Urothelium cell line (cell line): ENCODE measurements at regions not wholly inside any gene's neighbourhood (a gene's known extent, or its start where the extent isn't known, plus 50 kb on each side); places are given as distances from the start of the nearest gene placed in this dataset.

Source experiments
- DNase-seq: peaks from one replicate; pipeline ENCODE4 v3.0.0; 2011; ENCODE audit warnings: low spot score, mixed read lengths
- FAIRE-seq: peaks from 2 replicates; lab custom pipeline; 2011; peaks lifted over from hg19 to GRCh38; lab: Jason Lieb, UNC

DNA sequence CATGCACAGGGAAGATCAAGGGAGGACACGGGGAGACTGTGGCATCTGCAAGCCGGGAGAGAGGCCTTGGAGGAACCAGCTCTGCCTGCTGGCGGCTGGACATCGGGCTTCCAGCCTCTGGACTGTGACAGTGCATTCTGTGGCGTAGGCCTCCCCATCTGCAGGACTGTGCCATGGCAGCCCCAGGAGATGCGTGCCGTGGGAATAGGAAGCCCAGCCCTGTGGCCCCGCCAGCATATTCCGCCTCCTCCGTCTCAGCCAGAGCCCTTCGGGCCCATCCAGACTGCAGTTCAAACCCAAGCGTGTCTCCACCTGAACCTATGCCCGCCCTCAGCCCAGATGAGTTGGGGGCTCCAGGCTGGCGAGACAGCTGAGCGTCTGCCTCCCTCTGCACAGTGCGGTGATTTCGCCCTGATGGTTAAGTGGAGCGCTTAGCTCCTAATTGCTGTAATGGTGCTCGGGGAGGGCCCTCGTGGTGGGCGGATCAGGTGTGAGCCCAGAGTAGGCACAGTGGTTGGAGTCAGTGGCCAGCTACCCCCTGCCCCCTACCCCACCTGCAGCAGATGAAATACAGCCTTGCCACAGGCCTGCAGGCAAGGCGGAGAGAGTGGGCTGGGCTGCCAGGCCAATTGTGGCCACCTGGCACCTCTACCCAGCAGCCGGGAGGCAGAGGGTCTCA, 133.9 kb downstream of the HMX1 start:
- DNase-seq (no peak), FAIRE-seq (no peak)

GRCh38 chr4:8737075-8737474, 134.6 kb downstream of the HMX1 start:
- no peak for FAIRE-seq
- no peak for DNase-seq

GRCh38 chr4:8736090-8736825, 135.4 kb downstream of the HMX1 start:
- no peak for DNase-seq
- FAIRE-seq: no peak

GRCh38 chr4:8735236-8736089, 136.2 kb downstream of the HMX1 start:
- DNase-seq (no peak), FAIRE-seq (no peak)

- no peak for FAIRE-seq
- no peak for DNase-seq
Observed at GRCh38 chr4:8732681-8733243, 138.9 kb downstream of the HMX1 start.

DNA sequence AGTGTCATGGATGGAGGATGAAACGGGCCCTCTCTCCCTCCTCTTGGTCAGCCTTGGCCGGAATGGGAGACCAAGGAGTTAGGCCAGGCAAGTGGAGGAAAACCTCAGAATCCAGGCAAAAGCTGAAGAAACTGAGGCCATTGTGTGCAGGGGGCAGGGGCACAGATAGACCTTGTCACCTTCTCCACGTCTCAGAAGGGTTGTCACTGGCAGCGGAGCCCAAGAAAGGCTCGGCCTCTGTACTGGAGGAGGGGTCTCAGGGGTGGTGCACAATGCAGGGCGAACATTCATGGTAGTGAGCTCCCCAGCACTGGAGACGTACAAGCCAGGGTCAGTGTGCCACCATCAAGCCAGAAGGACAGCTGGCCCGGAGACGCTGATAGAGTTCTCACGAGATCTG, 139.5 kb downstream of the CPZ start:
- DNase-seq (no peak), FAIRE-seq (no peak)

DNA sequence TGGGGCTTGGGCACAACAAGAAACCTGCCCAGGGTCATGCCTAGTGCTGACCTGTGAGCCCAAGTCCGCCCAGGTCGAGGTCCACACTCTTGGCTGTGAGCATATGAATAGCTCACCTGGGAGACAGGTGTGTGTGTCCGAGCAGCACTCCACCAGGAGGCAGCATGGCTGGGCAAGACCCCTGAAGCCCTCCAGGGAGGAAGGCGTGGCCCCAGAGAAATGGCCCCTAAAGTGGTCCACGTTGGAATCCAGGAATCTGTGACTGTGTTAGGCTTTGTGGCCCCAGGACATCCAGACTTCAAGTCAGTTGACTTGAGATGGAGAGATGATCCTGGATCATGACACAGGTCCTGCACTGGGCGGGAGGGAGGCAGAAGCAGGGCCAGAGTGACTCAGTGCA, 138.8 kb downstream of the CPZ start:
- no peak for FAIRE-seq

GRCh38 chr4:8730681-8731080, 138.1 kb downstream of the CPZ start:
- no peak for DNase-seq
- no peak for FAIRE-seq

More for the DNA sequence above, 138.8 kb downstream of the CPZ start:
- no peak for DNase-seq

- FAIRE-seq (no peak), DNase-seq (no peak)
Observed at GRCh38 chr4:8730159-8730558, 137.6 kb downstream of the CPZ start.

- no peak for DNase-seq
- FAIRE-seq: no peak
Observed at GRCh38 chr4:8729408-8730149, 137.0 kb downstream of the CPZ start.

DNA sequence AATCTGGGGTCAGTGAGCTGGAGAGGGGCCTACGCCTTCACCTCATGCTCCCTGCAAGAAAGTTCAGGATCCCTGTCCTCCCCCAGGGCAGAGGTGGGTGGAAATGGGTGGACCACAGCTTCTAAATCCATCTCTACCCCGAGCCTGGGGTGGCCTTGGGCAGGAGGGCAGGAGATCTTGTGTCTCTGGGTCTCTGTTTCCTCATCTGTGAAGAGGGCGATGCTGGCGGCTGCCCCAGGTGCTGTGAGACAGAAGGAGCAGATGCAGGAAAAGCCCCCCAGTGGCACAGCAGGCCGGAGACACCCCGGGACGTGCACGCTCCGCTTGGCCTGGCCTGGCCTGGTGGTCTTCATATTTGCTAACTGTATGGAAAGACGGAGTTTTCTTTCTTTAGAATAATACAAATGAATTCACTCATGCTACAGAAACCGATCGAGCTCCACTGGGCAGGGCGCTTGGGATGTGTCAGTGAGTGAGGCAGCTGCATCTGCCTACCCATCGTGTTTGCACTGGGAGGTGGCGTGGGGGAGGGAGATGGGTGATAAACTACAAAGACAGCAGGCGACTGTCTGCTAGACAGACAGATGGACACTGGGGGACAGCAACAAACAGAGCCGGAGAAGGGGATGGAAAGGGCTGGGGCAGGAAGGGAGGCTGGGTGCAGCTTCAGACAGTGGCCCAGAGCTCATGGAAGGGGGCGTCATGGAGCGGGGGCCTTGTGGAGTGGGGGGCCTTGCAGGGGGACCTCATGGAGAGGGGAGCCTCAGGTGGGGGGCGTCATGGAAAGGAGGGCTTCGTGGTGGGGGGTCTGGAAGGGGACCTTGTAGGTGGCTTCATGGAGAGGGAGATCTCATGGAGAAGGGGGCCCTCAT, 136.2 kb downstream of the CPZ start:
- no peak for DNase-seq

DNA sequence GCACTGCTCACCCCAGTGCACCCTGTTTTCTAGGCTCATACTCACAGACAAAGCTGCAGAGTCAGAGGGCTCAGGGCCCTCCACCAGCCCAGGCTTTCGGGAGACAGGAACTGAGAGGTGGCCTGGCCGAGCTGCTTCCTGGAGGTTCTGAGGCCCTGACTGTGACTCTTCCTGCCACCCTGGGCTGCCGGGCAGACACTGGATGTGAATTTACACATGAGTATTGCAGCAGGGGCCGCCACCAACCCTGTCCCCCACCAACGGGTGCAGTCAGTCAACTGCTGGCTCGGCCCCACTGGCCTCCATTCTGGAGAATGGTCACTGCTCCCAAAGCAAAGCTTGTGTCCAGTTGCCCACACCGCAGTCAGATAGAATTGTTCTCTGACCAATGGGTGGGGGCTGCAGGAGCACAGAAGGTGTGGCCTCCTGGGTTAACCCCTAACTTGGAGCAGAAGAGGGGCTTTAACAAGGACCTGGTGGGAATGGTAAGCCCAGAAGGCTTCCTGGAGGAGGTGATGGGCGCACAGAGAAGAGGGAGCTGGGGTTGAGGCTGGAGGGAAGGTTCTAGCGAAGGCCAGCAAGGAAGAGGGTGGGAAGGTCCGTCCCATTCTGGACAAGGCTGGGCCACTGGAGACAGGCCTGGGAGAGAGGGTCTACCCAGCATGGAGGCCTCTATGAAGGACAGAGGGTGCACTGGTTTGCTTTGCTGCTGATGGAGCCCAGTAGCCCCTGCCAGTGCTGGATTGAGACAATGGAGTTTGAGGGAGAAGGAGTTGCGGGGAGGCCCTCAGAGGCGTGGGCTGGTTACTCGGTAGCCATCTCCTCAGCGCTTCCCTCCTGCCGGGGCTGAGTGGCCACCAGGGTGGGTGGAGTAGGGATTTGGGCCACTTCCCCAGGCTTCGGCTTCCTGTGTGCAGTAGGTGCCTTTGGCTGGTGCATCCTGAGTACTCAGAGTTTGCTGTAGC, 135.3 kb downstream of the CPZ start:
- DNase-seq (no peak), FAIRE-seq (no peak)

More for the DNA sequence above, 136.2 kb downstream of the CPZ start:
- FAIRE-seq: no peak

DNA sequence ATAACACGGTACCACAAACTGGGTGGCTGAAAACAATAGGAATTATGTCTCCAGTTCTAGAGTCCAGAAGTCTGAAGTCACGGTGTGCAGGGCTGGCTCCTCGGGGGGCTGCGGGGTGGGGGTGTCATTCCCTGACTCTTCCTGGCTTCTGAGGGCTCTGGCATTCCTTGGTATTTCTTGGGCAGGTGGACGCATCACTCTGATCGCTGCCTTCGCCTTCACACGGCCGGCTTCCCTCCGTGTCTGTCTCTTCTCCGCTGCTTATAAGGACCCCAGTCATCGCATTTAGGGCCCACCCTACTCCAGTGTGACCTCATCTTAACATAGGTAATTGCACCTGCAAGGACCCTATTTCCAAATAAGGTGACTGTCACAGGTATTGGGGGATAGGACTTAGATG, 134.6 kb downstream of the CPZ start:
- no peak for DNase-seq
- FAIRE-seq: no peak

GRCh38 chr4:8726344-8726851, 133.8 kb downstream of the CPZ start:
- no peak for DNase-seq
- FAIRE-seq: no peak

GRCh38 chr4:8725845-8726244, 133.3 kb downstream of the CPZ start:
- FAIRE-seq (no peak), DNase-seq (no peak)

- no peak for DNase-seq
- FAIRE-seq: no peak
Observed at GRCh38 chr4:8725071-8725841, 132.7 kb downstream of the CPZ start.

GRCh38 chr4:8724436-8725070, 132.0 kb downstream of the CPZ start:
- DNase-seq (no peak), FAIRE-seq (no peak)
